K562 (cell line): ENCODE measurements at regions not wholly inside any gene's neighbourhood (a gene's known extent, or its start where the extent isn't known, plus 50 kb on each side); places are given as distances from the start of the nearest gene placed in this dataset.

Experiments used
- ATAC-seq: fragments of 200-7000 bp; cut with Tn5 transposase; 3 replicates; pipeline ENCODE4 v1.9.1; 2020; ENCODE audit warnings: moderate library complexity
- BruUV-seq: library from RNA; stranded (reverse); fragments of 400-500 nt; replicated peaks from 2 replicates; lab custom pipeline; 2021; lab: Mats Ljungman, UMichigan
- CTCF ChIA-PET: fragments of 300-600 bp; formaldehyde crosslinking; extraction: SDS; loops from one replicate; lab custom pipeline; 2021; ENCODE audit warnings: low intra/inter-chr PET ratio; lab: Yijun Ruan, JAX
- POLR2A ChIA-PET: fragments of 300-600, 350-650 bp; sonication (Branson Sonifier 250); formaldehyde crosslinking; extraction: SDS; loops from one replicate; lab custom pipeline; 2021; ENCODE audit warnings: antibody characterized with exemption, inconsistent platforms; lab: Yijun Ruan, JAX
- DNase-seq, 4 experiments: peaks; one replicate each; pipeline versions ENCODE4 v3.0.0 to v3.0.0-alpha.2; 2011 to 2018; ENCODE audit warnings: low spot score in 3 of 4, mixed read lengths in 3 of 4; ENCODE audit errors: extremely low read depth in 1 of 4
- FAIRE-seq: peaks from 2 replicates; lab custom pipeline; 2011; peaks lifted over from hg19 to GRCh38; lab: Jason Lieb, UNC
- H2AFZ ChIP-seq: 2 replicates; pipeline ENCODE4 v1.6.0; 2011; ENCODE audit warnings: low read depth, low read length, control low read depth, inconsistent platforms
- H3K27ac ChIP-seq: fragments of 200-600 bp; 3 replicates; pipeline ENCODE4 v1.8.0; 2011; ENCODE audit warnings: low read depth, mild to moderate bottlenecking, control low read depth, inconsistent platforms, low read length, moderate library complexity, mixed read lengths; ENCODE audit errors: extremely low read depth
- H3K27me3 ChIP-seq, 2 experiments: fragments of 300-600 bp in 1 of 2; 2 replicates in 1 of 2; 3 replicates in 1 of 2; pipeline versions ENCODE4 v1.6.0 to v1.8.0; 2011; ENCODE audit warnings: inconsistent platforms in 2 of 2, low read length in 2 of 2, mild to moderate bottlenecking in 1 of 2, mixed read lengths in 1 of 2, moderate library complexity in 1 of 2; ENCODE audit not compliant: control insufficient read depth in 2 of 2, insufficient read depth in 2 of 2
- H3K36me3 ChIP-seq: fragments of 300-600 bp; 3 replicates; pipeline ENCODE4 v1.8.0; 2011; ENCODE audit warnings: mild to moderate bottlenecking, low read length, inconsistent platforms; ENCODE audit not compliant: control insufficient read depth, insufficient read depth
- H3K4me1 ChIP-seq, 2 experiments: fragments of 200-600 bp in 1 of 2; replicated peaks in 1 of 2; 2 replicates in 1 of 2; 3 replicates in 1 of 2; pipeline versions ENCODE4 v1.5.1 to v1.8.0; 2011; ENCODE audit warnings: inconsistent platforms in 2 of 2, low read length in 2 of 2, mild to moderate bottlenecking in 1 of 2, mixed read lengths in 1 of 2, moderate library complexity in 1 of 2; ENCODE audit not compliant: control insufficient read depth in 2 of 2, insufficient read depth in 2 of 2
- H3K4me2 ChIP-seq: 2 replicates; pipeline ENCODE4 v1.6.1; 2011; ENCODE audit warnings: low read length, control low read depth, inconsistent platforms, mixed read lengths; ENCODE audit not compliant: insufficient read depth
- H3K4me3 ChIP-seq: fragments of 200-600 bp; sonication (generic), shearing (Covaris generic); 2 replicates; pipeline ENCODE4 v1.5.1; 2016; ENCODE audit warnings: control low read depth, inconsistent platforms
- H3K79me2 ChIP-seq: fragments of 200-600 bp; 3 replicates; pipeline ENCODE4 v1.8.0; 2011; ENCODE audit warnings: low read length, inconsistent platforms; ENCODE audit not compliant: control insufficient read depth, insufficient read depth
- H3K9ac ChIP-seq, 2 experiments: 2 replicates each; pipeline versions ENCODE4 v1.6.0 to v1.6.1; 2011; ENCODE audit warnings: low read depth in 2 of 2, low read length in 2 of 2, control low read depth in 1 of 2, inconsistent platforms in 1 of 2, mild to moderate bottlenecking in 1 of 2, mixed read lengths in 1 of 2; ENCODE audit not compliant: insufficient read depth in 1 of 2
- H3K9me1 ChIP-seq: one replicate; pipeline ENCODE4 v1.6.0; 2011; ENCODE audit warnings: inconsistent platforms, mild to moderate bottlenecking, low read length, moderate library complexity; ENCODE audit not compliant: control insufficient read depth, insufficient read depth
- H3K9me3 ChIP-seq: replicated peaks from 2 replicates; pipeline ENCODE4 v1.5.1; 2011; ENCODE audit warnings: low read depth, low read length, inconsistent platforms; ENCODE audit not compliant: control insufficient read depth, insufficient read depth
- H4K20me1 ChIP-seq: replicated peaks from 2 replicates; pipeline ENCODE4 v1.6.1; 2011; ENCODE audit warnings: low read length, inconsistent platforms, mixed read lengths; ENCODE audit not compliant: control insufficient read depth, insufficient read depth
- FOXP4 ChIP-seq: sonication (generic); formaldehyde crosslinking; IDR thresholded peaks from 2 replicates; pipeline ENCODE4 v1.8.0; 2022; ENCODE audit warnings: mild to moderate bottlenecking, missing genetic modification reagents, borderline replicate concordance
- HDAC1 ChIP-seq, 2 experiments: fragments of 450-650 bp; IDR thresholded peaks; 2 replicates each; pipeline ENCODE4 v1.6.1; 2016 to 2017; ENCODE audit warnings: inconsistent platforms in 1 of 2, mild to moderate bottlenecking in 1 of 2, moderate library complexity in 1 of 2
- HMG20A ChIP-seq: fragments of 450-650 bp; formaldehyde crosslinking; conservative IDR thresholded peaks from 2 replicates; pipeline ENCODE4 v1.4.0; 2020; ENCODE audit warnings: mild to moderate bottlenecking, mixed read lengths
- SIRT6 ChIP-seq: IDR thresholded peaks from one replicate; pipeline ENCODE4 v1.6.1; 2012; ENCODE audit warnings: low read depth, mild to moderate bottlenecking, control low read depth, inconsistent platforms, low read length, moderate library complexity
- WGBS: fragments of 100-300 bp; shearing (Covaris generic); methylation state at CpG from one replicate; pipeline ENCODE4 v1.1.6; 2016; ENCODE audit warnings: low coverage, mixed read lengths; ENCODE audit not compliant: insufficient coverage; ENCODE audit errors: missing lambda C conversion rate; 5-methylcytosine and 5-hydroxymethylcytosine counted together
- in situ Hi-C: fragments of 300-500 bp; cut with MboI; formaldehyde crosslinking; loops from 4 replicates; pipeline ENCODE4 v1.15.0; 2018; ENCODE audit warnings: inconsistent platforms, mixed read lengths
- intact Hi-C: fragments of 100-400 bp; cut with micrococcal nuclease; formaldehyde crosslinking; loops from 2 replicates; pipeline ENCODE4 v1.14.2; 2022
- TF ChIP-seq, protein P1 (sequence below): fragments of 250-450 bp; sonication (Bioruptor Pico); IDR thresholded peaks from 2 replicates; pipeline ENCODE4 v1.8.0; 2021; ENCODE audit warnings: mild to moderate bottlenecking, moderate library complexity
- TF ChIP-seq, protein P2 (sequence below): fragments of 450-650 bp; formaldehyde crosslinking; IDR thresholded peaks from 2 replicates; pipeline ENCODE4 v1.4.0; 2020; ENCODE audit warnings: mild to moderate bottlenecking

DNA sequence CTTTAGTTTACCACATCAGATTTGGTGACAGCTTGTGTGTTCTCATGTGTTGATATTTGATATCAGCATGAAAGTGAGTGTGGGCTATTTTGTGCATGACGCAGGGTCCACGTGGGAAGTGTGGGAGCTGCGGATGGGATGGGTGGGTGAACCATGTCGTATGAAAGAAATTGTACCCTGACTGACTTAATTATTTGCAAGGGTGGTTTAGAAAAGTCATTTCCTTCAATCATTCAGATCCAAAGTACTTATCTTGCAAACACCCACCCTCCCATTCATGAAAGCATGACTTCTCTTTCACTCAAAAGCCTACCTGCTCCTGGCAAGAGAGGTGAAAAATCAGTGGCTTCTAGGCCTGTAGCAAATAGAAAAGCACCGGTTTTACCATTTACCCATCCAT lies 91.8 kb upstream of the BACH2 start:
- Histone ChIP-seq H3K36me3 (no peaks in the 10 kb centered on the region), H4K20me1 (no peaks in the 10 kb centered on the region), H3K4me3 (no peak overlapping the region), H3K9me1 (no peaks in the 10 kb centered on the region), H3K4me2 (no peak overlapping the region), H3K79me2 (no peaks in the 10 kb centered on the region), H3K4me1 (peaks cover 3 to 4% of the 10 kb centered on the region in 2 experiments; a peak in 3 of 5 replicates), H2AFZ (no peak overlapping the region), H3K9ac (no peak overlapping the region), H3K9me3 (no peaks in the 10 kb centered on the region), H3K27ac (no peak overlapping the region), H3K27me3 (no peaks in the 10 kb centered on the region)
- no TSS peak for BruUV-seq
- CTCF ChIA-PET: no interaction called here
- no peak for ATAC-seq
- 32% methylated on average over 5 of the region's 5 CpGs for WGBS
- intact Hi-C loops: no loop called here
- POLR2A ChIA-PET: interaction anchor here (1.2 to 2.3 kb wide), 2 partner anchors 14 to 15 kb away, joined by 3 to 10 read pairs; no protein-coding TSS in a partner anchor
- in situ Hi-C loops: no loop called here
- TF ChIP-seq HMG20A (CRISPR knock-in tag) (no peak), FOXP4 (CRISPR knock-in tag) (no peak), SIRT6 (no peak), HDAC1 (IDR thresholded peaks at IDR 0.05) (no peak)
- TF ChIP-seq, protein P1, sequence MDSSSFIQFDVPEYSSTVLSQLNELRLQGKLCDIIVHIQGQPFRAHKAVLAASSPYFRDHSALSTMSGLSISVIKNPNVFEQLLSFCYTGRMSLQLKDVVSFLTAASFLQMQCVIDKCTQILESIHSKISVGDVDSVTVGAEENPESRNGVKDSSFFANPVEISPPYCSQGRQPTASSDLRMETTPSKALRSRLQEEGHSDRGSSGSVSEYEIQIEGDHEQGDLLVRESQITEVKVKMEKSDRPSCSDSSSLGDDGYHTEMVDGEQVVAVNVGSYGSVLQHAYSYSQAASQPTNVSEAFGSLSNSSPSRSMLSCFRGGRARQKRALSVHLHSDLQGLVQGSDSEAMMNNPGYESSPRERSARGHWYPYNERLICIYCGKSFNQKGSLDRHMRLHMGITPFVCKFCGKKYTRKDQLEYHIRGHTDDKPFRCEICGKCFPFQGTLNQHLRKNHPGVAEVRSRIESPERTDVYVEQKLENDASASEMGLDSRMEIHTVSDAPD (CRISPR knock-in tag): no peak
- TF ChIP-seq, protein P2, sequence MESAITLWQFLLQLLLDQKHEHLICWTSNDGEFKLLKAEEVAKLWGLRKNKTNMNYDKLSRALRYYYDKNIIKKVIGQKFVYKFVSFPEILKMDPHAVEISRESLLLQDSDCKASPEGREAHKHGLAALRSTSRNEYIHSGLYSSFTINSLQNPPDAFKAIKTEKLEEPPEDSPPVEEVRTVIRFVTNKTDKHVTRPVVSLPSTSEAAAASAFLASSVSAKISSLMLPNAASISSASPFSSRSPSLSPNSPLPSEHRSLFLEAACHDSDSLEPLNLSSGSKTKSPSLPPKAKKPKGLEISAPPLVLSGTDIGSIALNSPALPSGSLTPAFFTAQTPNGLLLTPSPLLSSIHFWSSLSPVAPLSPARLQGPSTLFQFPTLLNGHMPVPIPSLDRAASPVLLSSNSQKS (CRISPR knock-in tag): no peak
- no peak for FAIRE-seq
- no peak for DNase-seq
